Effector memory CD4-positive, alpha-beta T cell (primary cell): ENCODE measurements at regions not wholly inside any gene's neighbourhood (a gene's known extent, or its start where the extent isn't known, plus 50 kb on each side); places are given as distances from the start of the nearest gene placed in this dataset.

Experiments
- DNase-seq, 3 donors: peaks; one replicate each; pipeline ENCODE4 v3.0.0-alpha.2; 2020
- H3K27ac ChIP-seq: 2 replicates; pipeline ENCODE4 v1.7.0; 2013; ENCODE audit warnings: mild to moderate bottlenecking, low read length, moderate library complexity; ENCODE audit not compliant: insufficient read depth, poor library complexity, severe bottlenecking
- H3K27me3 ChIP-seq: replicated peaks from 2 replicates; pipeline ENCODE4 v1.7.0; 2013; ENCODE audit warnings: mild to moderate bottlenecking, low read length; ENCODE audit not compliant: insufficient read depth, control insufficient read depth, poor library complexity, severe bottlenecking
- H3K36me3 ChIP-seq: 2 replicates; pipeline ENCODE4 v1.7.0; 2013; ENCODE audit warnings: mild to moderate bottlenecking, low read length, moderate library complexity; ENCODE audit not compliant: control insufficient read depth, insufficient read depth
- H3K4me1 ChIP-seq: 2 replicates; pipeline ENCODE4 v1.7.0; 2013; ENCODE audit warnings: low read length, mild to moderate bottlenecking; ENCODE audit not compliant: control insufficient read depth, insufficient read depth, poor library complexity, severe bottlenecking
- H3K4me3 ChIP-seq: 2 replicates; pipeline ENCODE4 v1.7.0; 2013; ENCODE audit warnings: low read length, low read depth, mild to moderate bottlenecking; ENCODE audit not compliant: insufficient read depth, poor library complexity, severe bottlenecking
- H3K9me3 ChIP-seq: 2 replicates; pipeline ENCODE4 v1.7.0; 2013; ENCODE audit warnings: mild to moderate bottlenecking, low read length, moderate library complexity; ENCODE audit not compliant: control insufficient read depth

DNA sequence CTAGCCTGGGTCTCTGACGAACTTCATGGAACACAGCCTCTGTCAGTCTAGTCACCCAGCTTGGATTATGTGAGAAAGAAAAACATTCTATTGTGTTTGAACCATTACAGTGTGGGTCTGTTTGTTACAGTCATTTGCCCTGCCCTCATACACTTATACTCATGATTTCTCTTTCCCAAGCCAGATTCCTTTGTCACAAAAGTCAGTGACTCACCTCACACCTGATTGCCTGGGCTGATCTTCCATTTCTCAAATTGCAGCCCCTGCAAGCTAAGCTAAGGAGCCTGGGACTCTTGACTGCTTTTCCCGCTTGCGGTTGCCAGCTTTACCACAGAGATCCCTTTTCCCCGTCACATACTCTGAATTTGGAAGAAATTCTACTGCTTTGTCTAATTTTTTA is 395.9 kb downstream of the SAMD5 start:
- Histone ChIP-seq H3K36me3 (no peaks in the 10 kb centered on the region), H3K4me3 (no peak overlapping the region), H3K27ac (no peak overlapping the region), H3K4me1 (no peaks in the 10 kb centered on the region), H3K27me3 (no peaks in the 10 kb centered on the region), H3K9me3 (no peaks in the 10 kb centered on the region)
- no peak for DNase-seq

DNA sequence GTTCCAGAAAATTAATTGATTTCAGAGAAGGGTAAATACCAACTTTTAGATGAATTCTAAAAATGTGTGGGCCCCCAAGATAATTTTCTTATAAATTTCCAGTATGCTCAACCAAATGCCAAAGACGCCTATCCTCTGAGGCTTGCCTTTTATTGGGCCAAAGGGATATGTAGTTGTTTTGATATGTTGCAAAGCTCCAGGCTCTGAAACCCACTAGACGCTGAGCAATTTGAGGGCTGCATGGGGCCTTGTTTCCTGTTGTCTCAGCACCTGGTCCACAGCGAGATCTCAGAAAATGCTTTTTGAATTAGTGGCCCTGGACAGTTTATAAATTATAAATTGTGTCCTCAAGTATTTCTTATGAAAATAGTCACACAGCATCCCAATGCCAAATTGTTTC is 397.2 kb downstream of the SAMD5 start:
- Histone ChIP-seq H3K27me3 (no peaks in the 10 kb centered on the region), H3K9me3 (no peaks in the 10 kb centered on the region), H3K4me1 (no peaks in the 10 kb centered on the region), H3K4me3 (no peak overlapping the region), H3K27ac (no peak overlapping the region), H3K36me3 (no peaks in the 10 kb centered on the region)
- DNase-seq = no peak

DNA sequence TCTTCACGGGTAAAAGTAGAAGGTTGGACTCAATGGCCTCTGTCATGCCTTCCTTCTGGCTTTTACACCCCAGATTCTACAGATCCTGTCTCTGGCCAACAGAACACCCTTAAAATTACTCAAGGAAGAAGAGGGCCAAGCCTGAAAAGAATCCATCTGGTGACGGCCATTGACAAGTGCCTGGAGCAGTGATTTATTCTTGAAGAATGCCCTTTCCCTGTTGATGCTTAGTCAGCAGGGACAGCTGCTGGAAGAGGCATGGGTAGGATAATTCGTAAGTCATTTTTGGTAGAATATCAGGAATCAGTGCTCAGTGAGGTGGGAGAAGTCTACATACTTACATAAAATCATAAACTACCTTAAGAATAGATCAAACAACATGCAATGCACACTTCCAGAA is 397.9 kb downstream of the SAMD5 start:
- no peak for DNase-seq
- no peaks in the 10 kb centered on the region for H3K27me3 ChIP-seq
- no peak overlapping the region for H3K4me3 ChIP-seq
- no peak overlapping the region for H3K27ac ChIP-seq
- H3K36me3 ChIP-seq = no peaks in the 10 kb centered on the region
- no peaks in the 10 kb centered on the region for H3K9me3 ChIP-seq
- H3K4me1 ChIP-seq = no peaks in the 10 kb centered on the region

DNA sequence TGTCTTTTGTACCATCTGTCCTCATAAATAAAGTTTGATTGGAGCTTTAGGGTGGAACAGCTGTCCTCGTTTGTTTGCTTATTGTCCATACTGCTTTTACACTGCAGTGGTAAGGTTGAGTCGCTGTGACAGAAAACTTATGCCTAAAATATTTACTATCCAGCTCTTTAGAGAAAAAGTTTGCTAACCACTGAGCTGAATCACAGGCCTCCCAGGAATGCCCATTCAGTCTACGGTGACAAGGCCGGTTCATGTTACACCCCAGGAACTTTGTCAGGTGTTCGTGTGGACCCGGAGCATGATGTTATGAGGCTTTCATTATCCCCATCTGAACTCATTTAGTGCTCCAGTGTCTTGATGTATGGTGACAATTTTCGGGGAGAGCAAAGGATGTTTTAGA is 401.1 kb downstream of the SAMD5 start:
- no peaks in the 10 kb centered on the region for H3K27me3 ChIP-seq
- H3K4me1 ChIP-seq = no peaks in the 10 kb centered on the region
- H3K36me3 ChIP-seq = no peaks in the 10 kb centered on the region
- no peak overlapping the region for H3K4me3 ChIP-seq
- no peak for DNase-seq
- H3K27ac ChIP-seq = no peak overlapping the region
- H3K9me3 ChIP-seq = no peaks in the 10 kb centered on the region

DNA sequence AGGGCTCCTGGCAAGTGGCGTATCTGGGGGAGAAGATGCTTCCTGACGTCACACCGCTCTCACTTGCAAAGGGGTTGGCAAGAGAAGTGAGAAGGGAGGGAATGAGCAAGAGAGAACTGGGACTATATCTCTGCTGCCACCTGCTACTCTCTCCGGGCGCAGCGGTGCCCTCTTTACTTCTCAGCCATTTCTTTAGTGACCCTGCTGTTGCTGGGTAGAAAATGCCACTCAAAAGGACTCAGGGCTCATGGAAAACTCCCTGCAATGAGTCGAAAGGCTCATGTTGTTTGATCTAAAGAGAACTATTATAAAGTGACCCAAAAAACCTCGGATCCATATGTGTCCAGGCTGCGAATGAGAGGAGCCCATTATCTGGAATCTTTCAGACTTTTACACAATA is 401.8 kb downstream of the SAMD5 start:
- no peaks in the 10 kb centered on the region for H3K27me3 ChIP-seq
- no peak overlapping the region for H3K4me3 ChIP-seq
- DNase-seq = no peak
- no peaks in the 10 kb centered on the region for H3K9me3 ChIP-seq
- H3K36me3 ChIP-seq = no peaks in the 10 kb centered on the region
- no peak overlapping the region for H3K27ac ChIP-seq
- no peaks in the 10 kb centered on the region for H3K4me1 ChIP-seq

DNA sequence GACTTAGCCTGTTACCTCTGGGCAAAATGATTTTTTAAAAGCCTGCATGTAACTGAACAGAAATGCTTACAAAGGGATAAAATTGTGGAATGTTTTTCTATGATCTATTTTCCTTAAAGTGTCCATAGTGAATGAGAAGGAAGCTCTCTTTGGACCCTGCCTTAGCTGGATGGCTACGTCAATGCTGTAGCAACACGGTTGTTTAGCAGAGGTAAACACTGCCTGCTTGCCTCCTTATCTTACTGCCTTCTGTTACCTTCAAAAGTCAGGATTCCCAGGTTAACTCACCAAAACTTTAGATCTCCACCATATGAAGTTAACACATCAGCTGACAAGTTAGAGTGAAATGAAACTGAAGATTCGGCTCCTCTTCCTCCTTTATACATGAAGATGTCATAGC is 402.6 kb downstream of the SAMD5 start:
- Histone ChIP-seq H3K27ac (no peak overlapping the region), H3K4me1 (no peaks in the 10 kb centered on the region), H3K9me3 (no peaks in the 10 kb centered on the region), H3K36me3 (no peaks in the 10 kb centered on the region), H3K4me3 (no peak overlapping the region), H3K27me3 (no peaks in the 10 kb centered on the region)
- DNase-seq = no peak

DNA sequence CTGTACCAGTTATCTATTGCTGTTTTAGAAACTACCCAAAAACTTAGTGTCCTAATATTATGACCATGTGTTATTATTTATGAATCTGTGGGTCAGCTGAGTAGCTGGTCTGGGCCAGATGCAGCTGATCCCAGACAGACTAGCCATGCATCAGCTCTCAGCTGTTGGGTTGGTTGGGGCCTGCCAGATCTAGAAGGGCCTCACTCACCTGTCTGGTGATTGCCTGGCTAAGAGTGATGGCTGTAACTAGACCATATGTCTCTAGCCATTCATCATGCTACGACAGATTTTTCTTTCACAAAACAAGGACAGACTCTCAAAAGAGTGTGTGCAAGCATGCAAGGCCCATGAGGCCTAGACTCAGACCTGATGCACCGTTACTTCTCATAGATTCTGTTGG is 403.2 kb downstream of the SAMD5 start:
- Histone ChIP-seq H3K4me1 (no peaks in the 10 kb centered on the region), H3K27me3 (no peaks in the 10 kb centered on the region), H3K27ac (no peak overlapping the region), H3K36me3 (no peaks in the 10 kb centered on the region), H3K4me3 (no peak overlapping the region), H3K9me3 (no peaks in the 10 kb centered on the region)
- DNase-seq = no peak

DNA sequence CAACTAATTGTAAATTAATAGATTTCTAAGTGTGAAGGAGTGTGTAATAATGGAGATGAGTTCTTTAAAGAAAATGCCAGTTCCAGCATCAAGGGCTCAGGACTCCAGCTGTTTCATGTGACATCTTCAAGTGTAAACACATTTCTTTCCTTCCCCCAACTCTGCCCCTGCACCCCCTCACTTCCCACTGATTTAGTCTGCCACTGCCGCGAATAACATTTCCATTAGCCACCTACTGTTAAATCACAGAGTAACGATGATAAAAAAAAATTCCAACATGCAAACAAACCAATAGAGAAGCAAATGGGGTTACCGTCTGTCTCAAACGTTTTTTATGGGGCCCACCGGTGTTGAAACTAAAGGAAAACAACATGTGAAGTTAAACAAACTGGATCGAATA is 414.3 kb downstream of the SAMD5 start:
- Histone ChIP-seq H3K4me1 (no peaks in the 10 kb centered on the region), H3K27me3 (no peaks in the 10 kb centered on the region), H3K36me3 (no peaks in the 10 kb centered on the region), H3K27ac (no peak overlapping the region), H3K4me3 (no peak overlapping the region), H3K9me3 (no peaks in the 10 kb centered on the region)
- no peak for DNase-seq

DNA sequence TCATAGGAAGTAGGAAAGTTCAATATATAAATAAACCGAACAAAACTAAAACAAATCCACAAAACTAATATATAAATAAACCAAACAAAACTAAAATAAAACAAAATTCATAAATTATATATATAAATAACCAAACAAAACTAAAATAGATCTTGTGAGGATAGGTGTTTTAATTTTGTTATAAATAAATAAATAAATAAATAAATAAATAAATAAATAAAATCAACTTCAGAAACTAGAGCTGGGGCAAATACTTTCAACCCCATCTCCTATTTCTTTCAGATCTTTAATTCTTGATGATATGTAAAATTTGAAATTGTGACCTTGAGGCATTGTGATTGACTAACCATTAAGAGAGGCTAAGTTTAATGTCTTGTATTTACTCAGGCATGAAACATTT is 416.1 kb downstream of the SAMD5 start:
- no peak overlapping the region for H3K4me3 ChIP-seq
- no peaks in the 10 kb centered on the region for H3K9me3 ChIP-seq
- no peaks in the 10 kb centered on the region for H3K36me3 ChIP-seq
- H3K27ac ChIP-seq = no peak overlapping the region
- H3K27me3 ChIP-seq = no peaks in the 10 kb centered on the region
- no peaks in the 10 kb centered on the region for H3K4me1 ChIP-seq
- no peak for DNase-seq

DNA sequence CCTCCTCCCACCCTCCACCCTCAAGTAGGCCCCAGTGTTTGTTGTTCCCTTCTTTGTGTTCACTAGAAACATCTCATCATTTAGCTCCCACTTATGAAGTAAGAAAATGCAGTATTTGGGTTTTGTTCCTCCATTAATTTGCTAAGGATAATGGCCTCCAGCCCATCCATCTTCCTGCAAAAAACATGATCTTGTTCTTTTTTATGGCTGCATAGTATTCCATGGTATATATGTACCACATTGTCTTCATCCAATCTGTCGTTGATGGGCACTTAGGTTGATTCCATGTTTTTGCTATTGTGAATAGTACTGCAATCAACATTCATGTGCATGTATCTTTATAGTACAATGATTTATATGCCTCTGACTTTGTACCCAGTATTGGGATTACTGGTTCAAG is 416.8 kb upstream of the SASH1 start:
- Histone ChIP-seq H3K27ac (no peak overlapping the region), H3K4me1 (no peaks in the 10 kb centered on the region), H3K27me3 (no peaks in the 10 kb centered on the region), H3K4me3 (no peak overlapping the region), H3K9me3 (no peaks in the 10 kb centered on the region), H3K36me3 (no peaks in the 10 kb centered on the region)
- no peak for DNase-seq

DNA sequence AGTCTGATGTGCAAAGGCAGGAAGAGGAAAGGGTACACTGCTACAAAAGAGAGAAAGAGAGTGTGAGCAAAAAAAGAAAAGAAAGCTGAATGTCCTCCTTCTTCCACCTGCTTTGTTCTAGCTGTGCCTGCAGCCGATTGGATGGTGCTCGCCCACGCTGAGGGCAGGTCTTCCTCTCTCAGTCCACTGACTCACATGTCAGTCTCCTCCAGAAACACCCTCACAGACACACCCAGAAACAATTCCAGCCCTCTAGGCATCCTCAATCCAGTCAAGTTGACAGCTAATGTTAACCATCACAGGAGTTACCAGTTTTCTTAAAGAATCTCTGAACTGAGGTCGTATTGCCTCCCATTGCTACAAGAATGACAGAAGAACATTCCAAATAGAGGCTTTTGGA is 411.9 kb upstream of the SASH1 start:
- H3K9me3 ChIP-seq = no peaks in the 10 kb centered on the region
- H3K4me3 ChIP-seq = no peak overlapping the region
- DNase-seq = no peak
- H3K27me3 ChIP-seq = no peaks in the 10 kb centered on the region
- no peak overlapping the region for H3K27ac ChIP-seq
- no peaks in the 10 kb centered on the region for H3K36me3 ChIP-seq
- H3K4me1 ChIP-seq = no peaks in the 10 kb centered on the region
